Vagina (tissue), 2 donors: ENCODE measurements at regions not wholly inside any gene's neighbourhood (a gene's known extent, or its start where the extent isn't known, plus 50 kb on each side); places are given as distances from the start of the nearest gene placed in this dataset.

Experiments
- CTCF ChIP-seq, 3 experiments: fragments of 450-650 bp in 2 of 3; fragments of 200-600 bp in 1 of 3; sonication (generic) in 1 of 3; IDR thresholded peaks; one replicate each; pipeline ENCODE4 v1.5.1; 2017 to 2019; ENCODE audit warnings: antibody characterized with exemption in 3 of 3, mild to moderate bottlenecking in 2 of 3, moderate library complexity in 2 of 3
- POLR2A ChIP-seq, 2 donors: fragments of 450-650 bp; IDR thresholded peaks; one replicate each; pipeline ENCODE4 v1.6.1; 2017; ENCODE audit warnings: antibody characterized with exemption in 2 of 2, mild to moderate bottlenecking in 2 of 2, moderate library complexity in 2 of 2
- POLR2AphosphoS5 ChIP-seq, 2 donors: sonication (generic); formaldehyde crosslinking; IDR thresholded peaks; one replicate each; pipeline ENCODE4 v1.9.0; 2017; ENCODE audit warnings: antibody characterized with exemption in 2 of 2, mild to moderate bottlenecking in 2 of 2, low read depth in 1 of 2; ENCODE audit not compliant: insufficient read depth in 1 of 2

GRCh38 chr4:24026596-24026995, 136.7 kb upstream of the PPARGC1A start:
- TF ChIP-seq CTCF (IDR thresholded peaks at IDR 0.05), result no peak
- TF ChIP-seq POLR2A (IDR thresholded peaks at IDR 0.05), result no peak
- no peak for TF ChIP-seq POLR2AphosphoS5 (IDR thresholded peaks at IDR 0.05; ENCODE audit: insufficient read depth in 1 of 2, low read depth in 1 of 2)
